OCI-LY1 (cell line): ENCODE measurements at regions not wholly inside any gene's neighbourhood (a gene's known extent, or its start where the extent isn't known, plus 50 kb on each side); places are given as distances from the start of the nearest gene placed in this dataset.

ENCODE experiments used
- EZH2 ChIP-seq: fragments of 200-600 bp; sonication (generic), shearing (Covaris generic); IDR thresholded peaks from 2 replicates; pipeline ENCODE4 v1.8.0; 2017; ENCODE audit warnings: borderline replicate concordance, mixed run types, mild to moderate bottlenecking, antibody characterized with exemption, low read length, moderate library complexity, mixed read lengths
- TF ChIP-seq, protein P1 (sequence below): fragments of 200-600 bp; sonication (generic), shearing (Covaris generic); IDR thresholded peaks from 2 replicates; pipeline ENCODE4 v1.5.1; 2017; ENCODE audit warnings: mild to moderate bottlenecking, antibody characterized with exemption, low read length, moderate library complexity, mixed read lengths

DNA sequence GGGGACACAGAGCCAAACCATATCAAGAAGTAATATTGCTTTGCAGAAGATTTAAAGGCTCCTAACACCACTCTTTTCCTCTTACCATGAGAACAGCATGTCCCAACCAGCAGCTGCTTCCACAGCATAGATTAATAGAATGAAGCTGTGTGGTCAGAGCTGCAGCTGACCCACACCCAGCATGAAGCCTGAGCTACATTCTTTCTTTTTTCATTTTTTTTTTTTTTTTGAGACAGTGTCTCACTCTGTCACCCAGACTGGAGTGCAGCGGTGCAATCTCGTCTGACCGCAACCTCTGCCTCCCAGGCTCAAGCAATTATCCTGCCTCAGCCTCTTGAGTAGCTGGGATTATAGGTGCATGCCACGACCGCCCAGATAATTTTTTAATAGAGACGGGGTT is 289.8 kb downstream of the RAD51AP2 start:
- TF ChIP-seq, protein P1, sequence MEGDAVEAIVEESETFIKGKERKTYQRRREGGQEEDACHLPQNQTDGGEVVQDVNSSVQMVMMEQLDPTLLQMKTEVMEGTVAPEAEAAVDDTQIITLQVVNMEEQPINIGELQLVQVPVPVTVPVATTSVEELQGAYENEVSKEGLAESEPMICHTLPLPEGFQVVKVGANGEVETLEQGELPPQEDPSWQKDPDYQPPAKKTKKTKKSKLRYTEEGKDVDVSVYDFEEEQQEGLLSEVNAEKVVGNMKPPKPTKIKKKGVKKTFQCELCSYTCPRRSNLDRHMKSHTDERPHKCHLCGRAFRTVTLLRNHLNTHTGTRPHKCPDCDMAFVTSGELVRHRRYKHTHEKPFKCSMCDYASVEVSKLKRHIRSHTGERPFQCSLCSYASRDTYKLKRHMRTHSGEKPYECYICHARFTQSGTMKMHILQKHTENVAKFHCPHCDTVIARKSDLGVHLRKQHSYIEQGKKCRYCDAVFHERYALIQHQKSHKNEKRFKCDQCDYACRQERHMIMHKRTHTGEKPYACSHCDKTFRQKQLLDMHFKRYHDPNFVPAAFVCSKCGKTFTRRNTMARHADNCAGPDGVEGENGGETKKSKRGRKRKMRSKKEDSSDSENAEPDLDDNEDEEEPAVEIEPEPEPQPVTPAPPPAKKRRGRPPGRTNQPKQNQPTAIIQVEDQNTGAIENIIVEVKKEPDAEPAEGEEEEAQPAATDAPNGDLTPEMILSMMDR, result no peak
- no peak for TF ChIP-seq EZH2
